HEK293 (cell line): ENCODE measurements at regions not wholly inside any gene's neighbourhood (a gene's known extent, or its start where the extent isn't known, plus 50 kb on each side); places are given as distances from the start of the nearest gene placed in this dataset.
"Not testable (repeated sequence)": the region's sequence is repeated elsewhere in the genome, so short reads cannot be mapped to it uniquely, and the experiment has no call there.

Source experiments
- BCL11A ChIP-seq: fragments of 450-650 bp; formaldehyde crosslinking; IDR thresholded peaks from 2 replicates; pipeline ENCODE4 v1.5.1; 2016; ENCODE audit warnings: low read depth, missing biosample characterization, missing genetic modification characterization
- KLF1 ChIP-seq: fragments of 450-650 bp; formaldehyde crosslinking; IDR thresholded peaks from 2 replicates; pipeline ENCODE4 v1.5.1; 2016; ENCODE audit warnings: missing biosample characterization, missing genetic modification characterization
- ZBTB20 ChIP-seq: fragments of 450-650 bp; formaldehyde crosslinking; IDR thresholded peaks from 2 replicates; pipeline ENCODE4 v1.5.1; 2016; ENCODE audit warnings: missing biosample characterization, missing genetic modification characterization
- ZNF184 ChIP-seq: fragments of 450-650 bp; IDR thresholded peaks from 2 replicates; pipeline ENCODE4 v1.5.1; 2018; ENCODE audit warnings: missing biosample characterization, mild to moderate bottlenecking, missing genetic modification characterization
- ZNF292 ChIP-seq: fragments of 450-650 bp; formaldehyde crosslinking; IDR thresholded peaks from 2 replicates; pipeline ENCODE4 v1.5.1; 2016; ENCODE audit warnings: low read depth, missing biosample characterization, missing genetic modification characterization, borderline replicate concordance
- ZNF654 ChIP-seq: fragments of 450-650 bp; formaldehyde crosslinking; IDR thresholded peaks from 2 replicates; pipeline ENCODE4 v1.5.1; 2016; ENCODE audit warnings: low read depth, missing biosample characterization, missing genetic modification characterization
- TF ChIP-seq, protein P1 (sequence below): fragments of 450-650 bp; formaldehyde crosslinking; IDR thresholded peaks from 2 replicates; pipeline ENCODE4 v1.5.1; 2016; ENCODE audit warnings: missing biosample characterization, missing genetic modification characterization
- TF ChIP-seq, protein P2 (sequence below): fragments of 450-650 bp; formaldehyde crosslinking; IDR thresholded peaks from 2 replicates; pipeline ENCODE4 v1.5.1; 2016; ENCODE audit warnings: missing biosample characterization, missing genetic modification characterization, borderline replicate concordance
- TF ChIP-seq, protein P3 (sequence below): fragments of 450-650 bp; formaldehyde crosslinking; IDR thresholded peaks from 2 replicates; pipeline ENCODE4 v1.5.1; 2016; ENCODE audit warnings: missing biosample characterization, missing genetic modification characterization, low read depth
- TF ChIP-seq, protein P4 (sequence below): fragments of 450-650 bp; formaldehyde crosslinking; IDR thresholded peaks from 2 replicates; pipeline ENCODE4 v1.5.1; 2016; ENCODE audit warnings: missing biosample characterization, missing genetic modification characterization
- TF ChIP-seq, protein P5 (sequence below): fragments of 450-650 bp; formaldehyde crosslinking; IDR thresholded peaks from 2 replicates; pipeline ENCODE4 v1.5.1; 2016; ENCODE audit warnings: missing biosample characterization, missing genetic modification characterization
- TF ChIP-seq, protein P6 (sequence below): fragments of 450-650 bp; formaldehyde crosslinking; IDR thresholded peaks from 2 replicates; pipeline ENCODE4 v1.5.1; 2016; ENCODE audit warnings: missing biosample characterization, missing genetic modification characterization

DNA sequence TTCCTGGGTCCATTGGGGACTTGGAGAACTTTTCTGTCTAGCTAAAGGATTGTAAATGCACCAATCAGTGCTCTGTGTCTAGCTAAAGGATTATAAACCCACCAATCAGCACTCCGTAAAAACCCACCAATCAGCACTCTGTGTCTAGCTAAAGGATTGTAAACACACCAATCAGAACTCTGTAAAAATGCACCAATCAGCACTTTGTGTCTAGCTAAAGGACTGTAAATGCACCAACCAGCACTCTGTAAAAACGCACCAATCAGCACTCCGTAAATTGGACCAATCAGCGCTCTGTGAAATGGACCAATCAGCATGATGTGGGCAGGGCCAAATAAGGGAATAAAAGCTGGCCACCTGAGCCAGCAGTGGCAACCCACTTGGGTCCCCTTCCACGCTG is 522.4 kb upstream of the LINC00305 start:
- TF ChIP-seq, protein P1, sequence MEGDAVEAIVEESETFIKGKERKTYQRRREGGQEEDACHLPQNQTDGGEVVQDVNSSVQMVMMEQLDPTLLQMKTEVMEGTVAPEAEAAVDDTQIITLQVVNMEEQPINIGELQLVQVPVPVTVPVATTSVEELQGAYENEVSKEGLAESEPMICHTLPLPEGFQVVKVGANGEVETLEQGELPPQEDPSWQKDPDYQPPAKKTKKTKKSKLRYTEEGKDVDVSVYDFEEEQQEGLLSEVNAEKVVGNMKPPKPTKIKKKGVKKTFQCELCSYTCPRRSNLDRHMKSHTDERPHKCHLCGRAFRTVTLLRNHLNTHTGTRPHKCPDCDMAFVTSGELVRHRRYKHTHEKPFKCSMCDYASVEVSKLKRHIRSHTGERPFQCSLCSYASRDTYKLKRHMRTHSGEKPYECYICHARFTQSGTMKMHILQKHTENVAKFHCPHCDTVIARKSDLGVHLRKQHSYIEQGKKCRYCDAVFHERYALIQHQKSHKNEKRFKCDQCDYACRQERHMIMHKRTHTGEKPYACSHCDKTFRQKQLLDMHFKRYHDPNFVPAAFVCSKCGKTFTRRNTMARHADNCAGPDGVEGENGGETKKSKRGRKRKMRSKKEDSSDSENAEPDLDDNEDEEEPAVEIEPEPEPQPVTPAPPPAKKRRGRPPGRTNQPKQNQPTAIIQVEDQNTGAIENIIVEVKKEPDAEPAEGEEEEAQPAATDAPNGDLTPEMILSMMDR (tag by site-specific recombination) = not testable (repeated sequence)
- TF ChIP-seq, protein P2, sequence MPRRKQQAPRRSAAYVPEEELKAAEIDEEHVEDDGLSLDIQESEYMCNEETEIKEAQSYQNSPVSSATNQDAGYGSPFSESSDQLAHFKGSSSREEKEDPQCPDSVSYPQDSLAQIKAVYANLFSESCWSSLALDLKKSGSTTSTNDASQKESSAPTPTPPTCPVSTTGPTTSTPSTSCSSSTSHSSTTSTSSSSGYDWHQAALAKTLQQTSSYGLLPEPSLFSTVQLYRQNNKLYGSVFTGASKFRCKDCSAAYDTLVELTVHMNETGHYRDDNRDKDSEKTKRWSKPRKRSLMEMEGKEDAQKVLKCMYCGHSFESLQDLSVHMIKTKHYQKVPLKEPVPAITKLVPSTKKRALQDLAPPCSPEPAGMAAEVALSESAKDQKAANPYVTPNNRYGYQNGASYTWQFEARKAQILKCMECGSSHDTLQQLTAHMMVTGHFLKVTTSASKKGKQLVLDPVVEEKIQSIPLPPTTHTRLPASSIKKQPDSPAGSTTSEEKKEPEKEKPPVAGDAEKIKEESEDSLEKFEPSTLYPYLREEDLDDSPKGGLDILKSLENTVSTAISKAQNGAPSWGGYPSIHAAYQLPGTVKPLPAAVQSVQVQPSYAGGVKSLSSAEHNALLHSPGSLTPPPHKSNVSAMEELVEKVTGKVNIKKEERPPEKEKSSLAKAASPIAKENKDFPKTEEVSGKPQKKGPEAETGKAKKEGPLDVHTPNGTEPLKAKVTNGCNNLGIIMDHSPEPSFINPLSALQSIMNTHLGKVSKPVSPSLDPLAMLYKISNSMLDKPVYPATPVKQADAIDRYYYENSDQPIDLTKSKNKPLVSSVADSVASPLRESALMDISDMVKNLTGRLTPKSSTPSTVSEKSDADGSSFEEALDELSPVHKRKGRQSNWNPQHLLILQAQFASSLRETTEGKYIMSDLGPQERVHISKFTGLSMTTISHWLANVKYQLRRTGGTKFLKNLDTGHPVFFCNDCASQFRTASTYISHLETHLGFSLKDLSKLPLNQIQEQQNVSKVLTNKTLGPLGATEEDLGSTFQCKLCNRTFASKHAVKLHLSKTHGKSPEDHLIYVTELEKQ (tag by site-specific recombination) = not testable (repeated sequence)
- TF ChIP-seq, protein P3, sequence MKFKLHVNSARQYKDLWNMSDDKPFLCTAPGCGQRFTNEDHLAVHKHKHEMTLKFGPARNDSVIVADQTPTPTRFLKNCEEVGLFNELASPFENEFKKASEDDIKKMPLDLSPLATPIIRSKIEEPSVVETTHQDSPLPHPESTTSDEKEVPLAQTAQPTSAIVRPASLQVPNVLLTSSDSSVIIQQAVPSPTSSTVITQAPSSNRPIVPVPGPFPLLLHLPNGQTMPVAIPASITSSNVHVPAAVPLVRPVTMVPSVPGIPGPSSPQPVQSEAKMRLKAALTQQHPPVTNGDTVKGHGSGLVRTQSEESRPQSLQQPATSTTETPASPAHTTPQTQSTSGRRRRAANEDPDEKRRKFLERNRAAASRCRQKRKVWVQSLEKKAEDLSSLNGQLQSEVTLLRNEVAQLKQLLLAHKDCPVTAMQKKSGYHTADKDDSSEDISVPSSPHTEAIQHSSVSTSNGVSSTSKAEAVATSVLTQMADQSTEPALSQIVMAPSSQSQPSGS (tag by site-specific recombination) = not testable (repeated sequence)
- not testable (repeated sequence) for TF ChIP-seq ZBTB20; ZNF654; BCL11A; ZNF292; ZNF184 (tag by site-specific recombination); KLF1
- TF ChIP-seq, protein P4, sequence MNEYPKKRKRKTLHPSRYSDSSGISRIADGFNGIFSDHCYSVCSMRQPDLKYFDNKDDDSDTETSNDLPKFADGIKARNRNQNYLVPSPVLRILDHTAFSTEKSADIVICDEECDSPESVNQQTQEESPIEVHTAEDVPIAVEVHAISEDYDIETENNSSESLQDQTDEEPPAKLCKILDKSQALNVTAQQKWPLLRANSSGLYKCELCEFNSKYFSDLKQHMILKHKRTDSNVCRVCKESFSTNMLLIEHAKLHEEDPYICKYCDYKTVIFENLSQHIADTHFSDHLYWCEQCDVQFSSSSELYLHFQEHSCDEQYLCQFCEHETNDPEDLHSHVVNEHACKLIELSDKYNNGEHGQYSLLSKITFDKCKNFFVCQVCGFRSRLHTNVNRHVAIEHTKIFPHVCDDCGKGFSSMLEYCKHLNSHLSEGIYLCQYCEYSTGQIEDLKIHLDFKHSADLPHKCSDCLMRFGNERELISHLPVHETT = not testable (repeated sequence)
- TF ChIP-seq, protein P5, sequence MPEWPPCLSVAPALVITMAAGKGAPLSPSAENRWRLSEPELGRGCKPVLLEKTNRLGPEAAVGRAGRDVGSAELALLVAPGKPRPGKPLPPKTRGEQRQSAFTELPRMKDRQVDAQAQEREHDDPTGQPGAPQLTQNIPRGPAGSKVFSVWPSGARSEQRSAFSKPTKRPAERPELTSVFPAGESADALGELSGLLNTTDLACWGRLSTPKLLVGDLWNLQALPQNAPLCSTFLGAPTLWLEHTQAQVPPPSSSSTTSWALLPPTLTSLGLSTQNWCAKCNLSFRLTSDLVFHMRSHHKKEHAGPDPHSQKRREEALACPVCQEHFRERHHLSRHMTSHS (tag by site-specific recombination) = not testable (repeated sequence)
- TF ChIP-seq, protein P6, sequence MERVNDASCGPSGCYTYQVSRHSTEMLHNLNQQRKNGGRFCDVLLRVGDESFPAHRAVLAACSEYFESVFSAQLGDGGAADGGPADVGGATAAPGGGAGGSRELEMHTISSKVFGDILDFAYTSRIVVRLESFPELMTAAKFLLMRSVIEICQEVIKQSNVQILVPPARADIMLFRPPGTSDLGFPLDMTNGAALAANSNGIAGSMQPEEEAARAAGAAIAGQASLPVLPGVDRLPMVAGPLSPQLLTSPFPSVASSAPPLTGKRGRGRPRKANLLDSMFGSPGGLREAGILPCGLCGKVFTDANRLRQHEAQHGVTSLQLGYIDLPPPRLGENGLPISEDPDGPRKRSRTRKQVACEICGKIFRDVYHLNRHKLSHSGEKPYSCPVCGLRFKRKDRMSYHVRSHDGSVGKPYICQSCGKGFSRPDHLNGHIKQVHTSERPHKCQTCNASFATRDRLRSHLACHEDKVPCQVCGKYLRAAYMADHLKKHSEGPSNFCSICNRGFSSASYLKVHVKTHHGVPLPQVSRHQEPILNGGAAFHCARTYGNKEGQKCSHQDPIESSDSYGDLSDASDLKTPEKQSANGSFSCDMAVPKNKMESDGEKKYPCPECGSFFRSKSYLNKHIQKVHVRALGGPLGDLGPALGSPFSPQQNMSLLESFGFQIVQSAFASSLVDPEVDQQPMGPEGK (tag by site-specific recombination) = not testable (repeated sequence)
